ENCODE measurements at regions not wholly inside any gene's neighbourhood (a gene's known extent, or its start where the extent isn't known, plus 50 kb on each side); places are given as distances from the start of the nearest gene placed in this dataset.

DNA sequence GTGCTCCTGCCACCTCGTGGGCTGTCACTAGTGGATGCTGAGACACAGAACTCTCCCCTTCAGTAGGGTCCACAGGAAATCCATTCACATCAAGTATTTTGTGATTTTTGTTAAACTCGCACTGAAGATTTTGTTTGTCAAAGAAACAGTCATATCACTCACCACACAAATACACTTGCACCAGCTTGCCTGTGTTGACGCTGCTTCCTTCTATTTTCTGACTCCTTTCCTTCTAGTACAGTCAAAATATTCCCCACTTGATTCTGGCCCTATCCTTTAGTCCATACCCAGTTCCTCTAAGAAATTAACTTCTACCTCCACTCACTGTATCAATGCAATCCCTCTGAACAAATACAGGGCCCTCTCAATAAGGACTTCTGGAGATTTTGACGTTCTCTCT is 213.2 kb upstream of the ARL4C start:
- DNase-seq (ENCODE audit: low read depth, low spot score), result no peak

DNA sequence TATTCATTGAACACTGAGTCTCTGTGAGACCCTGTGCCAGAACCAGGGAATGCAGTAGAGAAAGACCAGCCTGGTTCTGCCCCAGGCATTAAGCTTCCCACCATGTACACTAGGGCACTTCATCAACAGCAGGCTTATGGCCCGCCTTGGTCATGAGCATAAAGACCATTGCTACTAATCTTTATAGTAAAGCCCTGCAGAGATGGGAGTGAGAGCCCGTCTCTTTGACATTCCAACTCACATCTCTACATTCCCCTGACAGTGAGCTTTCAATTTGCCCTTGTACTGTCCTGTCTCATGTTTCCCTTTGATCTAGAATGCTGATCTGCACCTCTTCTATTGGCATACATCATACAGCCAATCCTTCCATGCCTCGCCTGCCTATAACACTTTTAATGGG is 211.8 kb upstream of the ARL4C start:
- Histone ChIP-seq H3K9me3 (ENCODE audit: low read depth, low read length) (no peaks in the 10 kb centered on the region), H3K9ac (ENCODE audit: insufficient read length) (no peak overlapping the region), H3K27ac (no peak overlapping the region), H3K36me3 (ENCODE audit: insufficient read depth, low read length) (no peaks in the 10 kb centered on the region), H3K4me3 (no peak overlapping the region)
- TF ChIP-seq FOXP2 (optimal IDR thresholded peaks at IDR 0.05; ENCODE audit: control extremely low read depth, extremely low read length, insufficient read depth) (no peak), POLR2AphosphoS5 (IDR thresholded peaks at IDR 0.05; ENCODE audit: borderline replicate concordance, low read depth, low read length) (no peak), EZH2 (IDR thresholded peaks at IDR 0.05) (no peak)
- no peak for DNase-seq (ENCODE audit: low read depth, low spot score)

More for the DNA sequence above, 213.2 kb upstream of the ARL4C start:
- H3K9ac ChIP-seq (ENCODE audit: insufficient read length), result no peak overlapping the region
- H3K4me3 ChIP-seq, result no peak overlapping the region
- TF ChIP-seq POLR2AphosphoS5 (IDR thresholded peaks at IDR 0.05; ENCODE audit: borderline replicate concordance, low read depth, low read length) (no peak), FOXP2 (optimal IDR thresholded peaks at IDR 0.05; ENCODE audit: control extremely low read depth, extremely low read length, insufficient read depth) (no peak), EZH2 (IDR thresholded peaks at IDR 0.05) (no peak)
- H3K27ac ChIP-seq, result no peak overlapping the region
- no peaks in the 10 kb centered on the region for H3K9me3 ChIP-seq (ENCODE audit: low read depth, low read length)
- no peaks in the 10 kb centered on the region for H3K36me3 ChIP-seq (ENCODE audit: insufficient read depth, low read length)

DNA sequence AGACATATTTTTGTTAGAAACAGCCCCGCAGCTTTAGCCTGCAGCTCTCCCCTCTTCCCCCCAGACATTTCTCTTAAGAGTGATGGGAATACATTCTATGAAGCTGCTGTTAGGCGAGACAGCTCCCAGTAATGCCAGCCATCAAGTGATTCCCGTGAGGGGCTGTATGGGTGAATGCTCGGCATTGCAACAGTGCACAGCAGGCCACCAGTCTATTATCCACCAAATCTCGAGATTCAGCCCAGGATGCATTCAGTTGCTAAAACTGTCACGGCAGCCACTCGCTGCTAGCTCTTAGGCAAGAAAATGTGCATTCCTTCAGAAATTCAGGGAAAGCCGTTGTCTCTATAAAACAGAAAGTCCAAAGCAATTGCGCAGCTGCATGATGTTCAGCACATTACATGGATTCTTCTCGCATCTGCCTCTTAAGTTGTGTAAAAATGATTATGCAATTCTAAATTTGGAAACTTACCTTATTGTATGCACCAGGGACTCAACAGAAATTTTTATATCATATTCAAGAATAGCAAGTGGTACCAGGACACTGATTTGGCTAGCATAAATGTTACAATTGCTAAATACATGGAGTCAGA is 211.3 kb upstream of the ARL4C start:
- Histone ChIP-seq H3K36me3 (ENCODE audit: insufficient read depth, low read length) (no peaks in the 10 kb centered on the region), H3K9ac (ENCODE audit: insufficient read length) (no peak overlapping the region), H3K4me3 (0 out of 2 replicates have a peak overlapping the region, but pooled peaks have one; percentile 25), H3K9me3 (ENCODE audit: low read depth, low read length) (no peaks in the 10 kb centered on the region), H3K27ac (no peak overlapping the region)
- no peak for DNase-seq (ENCODE audit: low read depth, low spot score)
- TF ChIP-seq POLR2AphosphoS5 (IDR thresholded peaks at IDR 0.05; ENCODE audit: borderline replicate concordance, low read depth, low read length) (no peak), EZH2 (IDR thresholded peaks at IDR 0.05) (no peak), FOXP2 (optimal IDR thresholded peaks at IDR 0.05; ENCODE audit: control extremely low read depth, extremely low read length, insufficient read depth) (no peak)

DNA sequence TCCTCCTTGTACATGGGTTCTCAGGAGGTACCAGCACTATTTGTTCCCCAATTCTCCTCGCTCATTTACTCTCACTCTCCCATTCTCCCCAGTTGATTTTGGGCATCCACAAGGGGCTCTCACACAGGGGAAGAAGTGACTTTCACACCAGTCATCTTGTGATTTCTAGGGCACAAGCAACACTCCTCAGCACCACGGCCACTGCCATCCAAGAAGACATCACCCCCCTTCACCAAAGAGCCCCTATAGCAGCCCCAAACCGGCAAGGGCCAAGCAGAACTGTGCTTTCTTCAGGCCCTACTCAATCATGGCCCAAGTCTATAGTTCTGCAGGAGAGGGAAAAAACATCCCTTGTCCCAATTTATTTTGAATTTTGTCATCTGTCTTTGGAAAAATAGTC is 209.2 kb upstream of the ARL4C start:
- no peak for DNase-seq (ENCODE audit: low read depth, low spot score)
- no peaks in the 10 kb centered on the region for H3K9me3 ChIP-seq (ENCODE audit: low read depth, low read length)
- H3K36me3 ChIP-seq (ENCODE audit: insufficient read depth, low read length), result no peaks in the 10 kb centered on the region
- H3K27ac ChIP-seq, result no peak overlapping the region
- no peak for TF ChIP-seq FOXP2 (optimal IDR thresholded peaks at IDR 0.05; ENCODE audit: control extremely low read depth, extremely low read length, insufficient read depth)
- no peak overlapping the region for H3K4me3 ChIP-seq
- no peak overlapping the region for H3K9ac ChIP-seq (ENCODE audit: insufficient read length)

DNA sequence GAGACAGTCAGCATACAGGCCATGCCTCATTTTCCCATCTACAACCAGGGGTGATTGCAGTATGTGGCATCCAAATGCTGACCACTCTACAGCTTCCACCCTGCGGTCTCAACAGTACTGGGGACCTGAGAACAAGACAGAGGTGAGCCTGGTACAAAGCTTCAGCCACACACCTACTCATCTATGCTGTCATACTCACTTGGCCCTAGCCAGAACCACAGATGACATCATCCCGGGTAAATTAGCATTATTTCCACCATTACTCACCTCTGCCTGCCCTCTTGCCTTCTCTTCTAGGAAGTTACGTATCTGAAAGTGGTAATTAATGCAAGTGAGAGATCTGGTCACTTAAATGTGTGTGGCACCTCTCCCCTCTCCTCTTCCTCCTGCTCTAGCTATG is 208.2 kb upstream of the ARL4C start:
- no peak for TF ChIP-seq POLR2AphosphoS5 (IDR thresholded peaks at IDR 0.05; ENCODE audit: borderline replicate concordance, low read depth, low read length)
- no peak for TF ChIP-seq EZH2 (IDR thresholded peaks at IDR 0.05)
- no peak for TF ChIP-seq FOXP2 (optimal IDR thresholded peaks at IDR 0.05; ENCODE audit: control extremely low read depth, extremely low read length, insufficient read depth)
- Histone ChIP-seq H3K36me3 (ENCODE audit: insufficient read depth, low read length) (no peaks in the 10 kb centered on the region), H3K4me3 (no peak overlapping the region), H3K27ac (no peak overlapping the region), H3K9me3 (ENCODE audit: low read depth, low read length) (no peaks in the 10 kb centered on the region), H3K9ac (ENCODE audit: insufficient read length) (no peak overlapping the region)
- DNase-seq (ENCODE audit: low read depth, low spot score), result no peak

DNA sequence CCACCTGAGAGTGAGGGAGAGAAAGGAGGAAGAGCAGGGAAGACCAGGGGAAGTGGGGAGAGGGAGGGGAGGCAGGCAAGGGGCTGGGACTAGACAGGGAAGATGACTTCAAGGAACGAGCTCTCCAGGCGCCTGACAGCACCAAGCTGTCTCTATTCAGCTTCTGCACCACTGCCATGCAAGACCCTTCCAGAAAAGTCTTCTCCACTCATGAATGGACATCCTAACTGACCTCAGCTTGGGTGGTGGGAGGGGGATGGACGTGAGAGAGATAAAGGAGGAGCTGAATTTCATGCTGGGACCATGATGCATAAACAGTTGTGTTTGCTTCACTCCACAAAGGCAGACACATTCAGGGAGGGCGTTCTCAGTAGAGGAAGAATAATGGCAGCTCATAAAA is 206.4 kb upstream of the ARL4C start:
- no peak overlapping the region for H3K4me3 ChIP-seq
- no peak overlapping the region for H3K27ac ChIP-seq
- no peaks in the 10 kb centered on the region for H3K36me3 ChIP-seq (ENCODE audit: insufficient read depth, low read length)
- H3K9me3 ChIP-seq (ENCODE audit: low read depth, low read length), result no peaks in the 10 kb centered on the region
- no peak for DNase-seq (ENCODE audit: low read depth, low spot score)
- no peak overlapping the region for H3K9ac ChIP-seq (ENCODE audit: insufficient read length)
- no peak for TF ChIP-seq FOXP2 (optimal IDR thresholded peaks at IDR 0.05; ENCODE audit: control extremely low read depth, extremely low read length, insufficient read depth)
- TF ChIP-seq EZH2 (IDR thresholded peaks at IDR 0.05), result no peak
- no peak for TF ChIP-seq POLR2AphosphoS5 (IDR thresholded peaks at IDR 0.05; ENCODE audit: borderline replicate concordance, low read depth, low read length)

DNA sequence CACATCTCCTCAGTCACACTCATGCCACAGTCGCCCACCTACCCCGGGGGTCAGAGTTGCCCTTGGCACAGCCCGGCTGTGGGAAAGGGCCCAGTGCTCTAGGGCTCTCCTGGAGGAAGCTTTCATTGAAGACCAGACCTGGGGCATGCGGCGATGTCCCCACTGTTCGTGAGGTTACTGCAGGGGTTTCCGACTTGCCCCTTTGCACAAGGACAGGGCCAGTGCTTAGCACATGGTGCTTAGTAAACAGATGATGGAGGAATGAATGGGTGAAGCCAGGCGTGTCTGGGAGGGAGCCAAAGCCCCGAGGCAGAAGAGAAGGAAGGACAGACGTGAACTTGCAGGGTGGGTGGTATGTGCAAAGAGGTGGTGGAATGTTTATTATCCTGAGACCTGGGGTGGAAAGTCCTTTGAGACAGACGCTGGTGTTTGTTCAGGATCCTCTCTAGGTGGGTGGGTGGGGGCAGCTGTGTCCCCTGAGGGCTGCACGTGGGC is 205.9 kb upstream of the ARL4C start:
- TF ChIP-seq EZH2 (IDR thresholded peaks at IDR 0.05) (no peak), POLR2AphosphoS5 (IDR thresholded peaks at IDR 0.05; ENCODE audit: borderline replicate concordance, low read depth, low read length) (no peak), FOXP2 (optimal IDR thresholded peaks at IDR 0.05; ENCODE audit: control extremely low read depth, extremely low read length, insufficient read depth) (no peak)
- Histone ChIP-seq H3K27ac (no peak overlapping the region), H3K36me3 (ENCODE audit: insufficient read depth, low read length) (no peaks in the 10 kb centered on the region), H3K4me3 (no peak overlapping the region), H3K9ac (ENCODE audit: insufficient read length) (no peak overlapping the region), H3K9me3 (ENCODE audit: low read depth, low read length) (no peaks in the 10 kb centered on the region)
- DNase-seq (ENCODE audit: low read depth, low spot score), result no peak

DNA sequence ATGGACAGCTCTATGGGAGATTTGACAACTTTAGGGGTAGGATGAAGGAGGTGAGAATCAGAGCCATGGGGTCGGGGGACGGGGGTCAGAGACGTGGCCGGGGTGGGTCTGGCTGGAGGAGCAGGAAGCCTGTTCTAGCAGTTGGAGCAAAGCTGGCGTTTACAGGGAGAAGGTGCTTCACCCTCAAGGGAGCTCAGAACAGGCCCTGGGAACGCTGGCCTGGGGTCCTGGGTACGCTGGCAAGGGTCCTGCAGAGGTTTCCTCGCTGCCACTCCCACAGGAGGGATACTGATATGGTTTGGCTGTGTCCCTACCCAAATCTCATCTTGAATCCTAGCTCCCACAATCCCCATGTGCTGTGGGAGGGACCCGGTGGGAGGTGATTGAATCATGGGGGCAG is 205.0 kb upstream of the ARL4C start:
- Histone ChIP-seq H3K4me3 (no peak overlapping the region), H3K27ac (no peak overlapping the region), H3K36me3 (ENCODE audit: insufficient read depth, low read length) (no peaks in the 10 kb centered on the region), H3K9ac (ENCODE audit: insufficient read length) (no peak overlapping the region), H3K9me3 (ENCODE audit: low read depth, low read length) (no peaks in the 10 kb centered on the region)
- DNase-seq (ENCODE audit: low read depth, low spot score), result no peak
- TF ChIP-seq POLR2AphosphoS5 (IDR thresholded peaks at IDR 0.05; ENCODE audit: borderline replicate concordance, low read depth, low read length) (no peak), FOXP2 (optimal IDR thresholded peaks at IDR 0.05; ENCODE audit: control extremely low read depth, extremely low read length, insufficient read depth) (no peak), EZH2 (IDR thresholded peaks at IDR 0.05) (no peak)

DNA sequence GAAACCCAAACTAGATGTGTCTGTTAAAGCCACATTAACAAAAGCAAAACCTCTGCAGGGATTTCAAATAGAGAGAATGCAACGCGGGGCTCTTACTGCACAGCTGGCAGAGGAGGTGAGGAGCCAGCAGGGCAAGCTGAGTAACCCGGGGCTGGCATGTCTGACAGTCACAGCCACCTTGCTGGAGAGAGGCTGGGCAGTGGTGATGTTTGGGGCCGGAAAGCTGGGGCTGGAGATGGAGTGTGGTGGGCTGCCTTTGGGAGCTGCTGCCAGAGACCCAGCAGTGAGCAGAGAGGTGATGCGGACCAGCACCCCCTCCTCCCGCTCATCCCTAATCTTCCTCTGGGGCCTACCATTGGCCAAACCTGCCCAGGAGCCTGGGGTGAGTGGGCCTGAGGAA is 204.5 kb upstream of the ARL4C start:
- Histone ChIP-seq H3K9me3 (ENCODE audit: low read depth, low read length) (no peaks in the 10 kb centered on the region), H3K36me3 (ENCODE audit: insufficient read depth, low read length) (no peaks in the 10 kb centered on the region), H3K4me3 (no peak overlapping the region), H3K27ac (no peak overlapping the region), H3K9ac (ENCODE audit: insufficient read length) (no peak overlapping the region)
- DNase-seq (ENCODE audit: low read depth, low spot score), result no peak
- TF ChIP-seq POLR2AphosphoS5 (IDR thresholded peaks at IDR 0.05; ENCODE audit: borderline replicate concordance, low read depth, low read length) (no peak), FOXP2 (optimal IDR thresholded peaks at IDR 0.05; ENCODE audit: control extremely low read depth, extremely low read length, insufficient read depth) (no peak), EZH2 (IDR thresholded peaks at IDR 0.05) (no peak)
